ENCODE measurements at regions not wholly inside any gene's neighbourhood (a gene's known extent, or its start where the extent isn't known, plus 50 kb on each side); places are given as distances from the start of the nearest gene placed in this dataset.
"Not testable (repeated sequence)": the region's sequence is repeated elsewhere in the genome, so short reads cannot be mapped to it uniquely, and the experiment has no call there.

DNA sequence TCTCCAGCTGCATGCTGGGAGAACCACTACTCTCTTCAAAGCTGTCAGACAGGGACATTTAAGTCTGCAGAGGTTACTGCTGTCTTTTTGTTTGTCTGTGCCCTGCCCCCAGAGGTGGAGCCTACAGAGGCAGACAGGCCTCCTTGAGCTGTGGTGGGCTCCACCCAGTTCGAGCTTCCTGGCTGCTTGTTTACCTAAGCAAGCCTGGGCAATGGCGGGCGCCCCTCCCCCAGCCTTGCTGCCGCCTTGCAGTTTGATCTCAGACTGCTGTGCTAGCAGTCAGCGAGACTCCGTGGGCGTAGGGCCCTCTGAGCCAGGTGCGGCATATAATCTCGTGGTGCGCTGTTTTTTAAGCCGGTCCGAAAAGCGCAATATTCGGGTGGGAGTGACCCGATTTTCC lies 215.0 kb downstream of the STIM2 start:
- not testable (repeated sequence) for DNase-seq (ENCODE audit: low spot score)

DNA sequence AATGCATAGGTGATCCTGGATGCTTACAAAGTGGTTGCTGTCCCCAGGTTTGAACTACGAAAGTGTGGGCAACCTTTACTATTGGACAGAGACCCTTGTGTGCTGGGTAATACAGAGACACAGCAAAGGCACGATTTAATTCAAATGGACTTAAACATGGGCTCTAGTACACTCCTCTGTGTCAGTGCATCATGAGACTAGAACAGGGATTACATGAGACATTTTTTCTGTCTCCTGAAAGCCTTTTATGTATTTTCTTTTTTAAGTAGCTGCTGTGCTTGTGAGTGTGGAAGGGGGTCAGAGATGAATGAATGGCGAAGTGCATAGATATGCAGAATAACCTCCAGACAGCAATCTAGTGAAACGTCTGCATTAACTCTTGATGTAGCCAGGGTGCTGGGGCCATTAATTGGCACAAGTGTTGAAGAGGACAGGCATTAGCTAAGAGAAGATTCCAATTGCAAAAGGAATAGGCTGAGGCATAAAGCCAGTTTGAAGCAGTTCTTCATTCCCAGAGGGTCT lies 218.4 kb downstream of the STIM2 start:
- DNase-seq (ENCODE audit: low spot score) = no peak
- intact Hi-C loops (cut with DNase I) = no loop called here

More for the DNA sequence above, 215.0 kb downstream of the STIM2 start:
- intact Hi-C loops (cut with DNase I) = not testable (repeated sequence)

DNA sequence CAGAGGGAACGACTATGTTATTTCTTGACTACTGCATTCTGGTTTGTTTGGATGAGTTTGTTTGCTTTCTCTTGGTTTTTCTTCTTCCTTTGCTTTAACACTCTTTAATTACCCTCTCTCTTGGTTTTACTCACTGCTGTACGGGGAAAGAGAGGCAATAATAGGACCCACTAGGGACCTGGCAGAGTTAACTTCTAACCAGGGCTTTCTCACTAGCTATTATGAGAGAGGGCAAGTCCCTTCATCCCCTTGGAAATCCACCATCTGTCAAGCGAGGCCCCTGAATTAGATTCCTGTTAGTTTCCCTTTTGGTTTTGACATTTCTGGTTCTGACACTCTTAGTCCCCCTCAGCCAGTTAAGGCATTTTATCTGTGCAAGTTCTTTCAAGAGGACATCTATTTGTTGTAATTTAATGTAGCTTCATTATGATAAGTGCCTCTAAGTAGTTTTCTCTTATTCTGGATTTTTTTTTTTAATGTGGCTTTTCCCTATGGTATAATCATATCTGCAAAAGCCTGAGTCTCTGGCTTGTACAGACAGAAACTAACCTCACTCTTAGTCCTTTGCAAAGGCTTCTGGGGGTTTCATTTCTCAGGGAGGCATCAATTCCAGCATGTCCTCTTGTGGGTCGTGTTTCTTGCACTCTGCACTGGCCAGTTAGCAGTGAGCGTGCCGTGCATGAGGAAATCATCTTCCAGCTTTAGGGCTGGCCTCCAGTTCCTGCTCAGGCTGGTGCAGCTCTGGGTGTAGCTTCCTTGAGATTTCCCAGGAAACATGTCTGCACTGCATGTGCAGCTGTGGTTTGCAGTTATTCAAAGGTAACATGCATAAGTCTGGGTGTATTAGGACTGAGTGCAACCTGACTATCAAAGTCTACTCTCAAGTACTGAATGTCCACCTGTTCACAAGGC lies 221.3 kb downstream of the STIM2 start:
- DNase-seq (ENCODE audit: low spot score) = no peak
- intact Hi-C loops (cut with DNase I) = no loop called here

DNA sequence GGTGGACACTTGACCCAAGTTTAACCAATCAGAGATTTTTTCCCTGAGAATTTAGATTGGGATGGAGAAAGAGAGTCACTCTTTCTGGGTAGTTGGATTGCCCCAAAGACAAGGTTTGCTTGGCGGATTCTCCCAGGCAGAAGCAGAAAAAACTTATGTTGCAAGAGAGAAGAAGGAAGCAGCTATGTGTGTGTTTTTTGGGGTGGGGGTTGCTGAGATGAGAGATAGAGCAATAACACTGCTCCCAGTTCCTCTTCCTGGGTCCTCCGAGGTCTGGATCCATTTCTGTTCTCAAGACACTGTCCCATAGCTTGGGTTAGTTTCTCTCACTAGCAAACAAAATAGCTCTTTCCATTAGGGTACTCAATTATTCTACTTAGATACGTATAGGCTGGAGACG lies 222.1 kb downstream of the STIM2 start:
- intact Hi-C loops (cut with DNase I) = no loop called here
- no peak for DNase-seq (ENCODE audit: low spot score)

DNA sequence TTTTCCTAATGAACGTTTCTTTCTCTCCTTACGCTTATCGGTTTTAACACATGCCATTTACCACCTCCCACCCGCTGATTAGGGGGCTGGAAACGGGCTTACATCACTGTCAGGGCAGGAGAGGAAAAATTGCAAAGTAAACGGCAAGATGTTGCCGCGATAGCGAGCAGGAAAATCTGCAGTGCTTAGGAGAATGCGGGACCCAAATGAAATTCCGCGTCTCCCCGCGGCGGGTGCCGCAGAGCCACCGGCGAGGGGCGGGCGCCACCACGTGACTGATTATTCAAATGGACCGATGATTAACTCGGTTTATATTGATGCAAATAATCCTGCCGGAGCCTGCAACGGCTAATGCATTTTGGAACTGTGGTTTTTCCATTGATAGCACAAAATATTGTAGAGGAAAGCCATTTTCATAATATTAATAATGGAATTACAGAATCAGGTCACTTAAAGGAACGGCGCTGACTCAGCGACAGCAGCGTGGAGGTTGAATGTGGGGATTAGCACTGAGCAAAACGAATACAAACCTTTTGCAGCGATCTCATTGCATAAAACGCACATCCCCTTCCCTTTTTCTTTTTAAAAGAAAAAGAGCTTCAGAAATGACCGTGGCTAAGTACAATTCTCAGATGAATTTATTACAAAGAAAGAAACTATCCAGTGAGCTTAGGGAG lies 224.2 kb downstream of the STIM2 start:
- intact Hi-C loops (cut with DNase I) = no loop called here
- no peak for DNase-seq (ENCODE audit: low spot score)

DNA sequence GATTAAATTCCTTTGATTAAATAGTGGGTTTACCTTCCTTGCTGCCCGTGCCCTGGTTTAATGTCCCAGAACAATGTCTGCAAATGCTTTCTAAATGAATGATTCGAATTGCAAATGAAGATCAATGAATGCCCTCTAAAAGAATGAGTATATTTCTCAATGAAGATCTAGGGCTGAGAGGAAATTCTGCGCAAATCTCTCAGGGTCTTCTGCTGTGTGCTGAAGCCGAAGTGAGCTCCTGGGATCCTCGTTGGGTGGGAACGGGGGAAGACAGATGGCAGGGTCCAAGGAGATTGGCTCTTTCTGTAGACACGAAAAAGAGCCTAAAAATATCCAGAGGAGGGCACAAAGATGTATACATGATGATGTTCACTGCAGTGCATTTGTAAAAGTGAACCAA lies 224.8 kb downstream of the STIM2 start:
- no peak for DNase-seq (ENCODE audit: low spot score)
- intact Hi-C loops (cut with DNase I) = no loop called here

DNA sequence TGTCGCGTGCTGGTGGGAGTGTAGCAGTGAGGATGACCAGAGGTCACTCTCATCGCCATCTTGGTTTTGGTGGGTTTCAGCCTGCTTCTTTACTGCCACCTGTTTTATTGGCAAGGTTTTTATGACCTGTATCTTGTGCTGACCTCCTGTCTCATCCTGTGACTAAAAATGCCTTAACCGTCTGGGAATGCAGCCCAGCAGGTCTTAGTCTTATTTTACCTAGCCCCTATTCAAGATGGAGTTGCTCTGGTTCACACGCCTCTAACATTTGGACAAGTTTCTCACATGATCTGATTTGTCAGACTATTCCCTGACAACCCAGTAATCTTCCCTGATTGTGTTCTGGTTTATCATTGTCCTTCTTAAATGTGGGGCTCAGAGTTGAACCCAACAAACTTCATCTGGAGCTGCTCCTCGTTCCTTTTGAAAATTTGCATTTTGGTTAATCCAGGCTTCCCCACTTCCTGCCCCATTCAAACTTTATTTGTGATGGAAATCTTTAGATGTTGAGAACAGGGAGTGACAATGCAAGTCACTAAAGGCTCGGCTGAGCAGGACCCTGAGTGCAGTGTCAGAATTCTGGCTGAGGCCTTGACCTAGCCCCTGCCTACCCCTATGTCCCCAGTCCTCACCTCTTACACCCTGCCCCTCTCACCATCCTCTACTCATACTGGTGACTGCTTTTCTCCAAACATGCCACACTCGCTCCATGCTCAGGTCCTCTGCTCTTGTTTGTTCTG lies 226.8 kb downstream of the STIM2 start:
- DNase-seq (ENCODE audit: low spot score) = no peak
- intact Hi-C loops (cut with DNase I) = no loop called here

DNA sequence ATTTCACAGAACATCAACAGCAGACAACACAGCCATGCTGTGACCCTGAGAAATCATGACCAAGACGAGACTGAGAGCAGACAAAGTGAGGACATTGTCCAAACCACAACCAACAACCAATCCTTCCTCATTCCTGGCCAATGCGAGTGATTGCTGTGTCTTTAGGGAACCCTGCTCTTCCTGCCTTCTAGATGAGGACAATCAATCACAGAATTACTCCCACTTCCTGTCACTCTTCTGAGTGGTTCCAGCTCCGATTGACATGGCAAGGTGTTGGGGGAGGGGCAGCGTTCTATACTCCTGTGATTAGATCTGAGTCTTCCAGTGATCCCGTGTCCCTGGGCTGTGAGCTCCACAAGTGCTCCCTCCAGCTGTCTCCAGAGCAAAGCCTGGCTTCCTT lies 227.8 kb downstream of the STIM2 start:
- no peak for DNase-seq (ENCODE audit: low spot score)
- intact Hi-C loops (cut with DNase I) = no loop called here

DNA sequence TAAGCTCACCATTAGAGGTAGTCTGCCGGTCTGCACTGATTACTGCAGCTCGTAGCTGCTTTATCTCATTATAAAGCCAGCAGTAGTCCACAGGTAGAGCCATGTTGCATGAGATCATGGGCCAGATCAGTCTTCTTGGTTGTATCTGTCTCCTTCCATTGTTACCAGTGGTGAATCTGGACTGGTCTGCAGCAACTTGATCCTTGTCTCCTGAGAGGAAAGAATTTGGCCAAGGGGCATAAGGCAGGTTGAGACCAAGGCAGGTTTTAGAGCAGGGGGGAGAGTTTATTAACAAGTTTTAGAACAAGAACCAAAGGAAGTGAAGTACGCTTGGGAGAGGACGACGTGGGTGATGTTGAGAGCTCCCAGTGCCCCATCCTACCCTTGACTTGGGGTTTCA lies 228.5 kb downstream of the STIM2 start:
- intact Hi-C loops (cut with DNase I) = no loop called here

DNA sequence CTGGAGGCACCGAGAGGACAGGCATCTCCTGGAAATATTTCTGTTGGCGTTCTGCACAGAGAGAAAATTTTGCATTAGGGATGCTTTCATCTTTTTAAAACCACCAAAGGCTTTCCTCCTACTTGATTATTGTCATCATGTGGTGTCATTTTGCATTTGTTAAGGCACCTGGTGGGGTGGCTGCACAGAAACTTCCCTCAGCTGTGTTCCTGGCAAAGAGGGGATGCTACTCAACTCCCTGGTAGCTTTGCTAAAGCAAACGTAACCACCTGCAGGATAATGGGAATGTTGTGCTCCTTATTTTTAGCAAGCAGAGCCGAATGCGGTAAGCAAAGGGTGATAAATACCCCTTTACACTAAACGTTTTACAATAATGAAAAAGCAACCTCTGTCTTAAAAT lies 229.8 kb downstream of the STIM2 start:
- intact Hi-C loops (cut with DNase I) = no loop called here
- no peak for DNase-seq (ENCODE audit: low spot score)

More for the DNA sequence above, 228.5 kb downstream of the STIM2 start:
- DNase-seq (ENCODE audit: low spot score) = no peak

DNA sequence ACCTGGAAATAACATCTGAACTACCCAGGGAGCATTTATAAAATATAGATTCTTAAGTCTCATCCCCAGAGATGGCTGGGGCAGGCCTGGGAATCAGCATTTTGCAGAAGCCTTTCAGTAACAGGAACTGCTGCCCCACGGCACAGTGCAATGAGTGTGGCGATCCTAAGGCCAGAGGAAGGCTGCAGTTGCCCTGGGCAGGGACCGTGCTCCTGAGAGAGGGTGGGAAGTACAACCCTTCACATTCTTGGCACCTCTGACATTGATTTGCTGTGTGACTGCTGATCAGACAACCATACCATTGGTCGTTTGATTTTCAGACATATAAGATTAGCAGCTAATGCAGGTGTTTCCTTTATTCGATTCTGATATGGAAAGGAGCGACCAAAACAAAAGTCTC lies 233.6 kb downstream of the STIM2 start:
- intact Hi-C loops (cut with DNase I) = no loop called here

DNA sequence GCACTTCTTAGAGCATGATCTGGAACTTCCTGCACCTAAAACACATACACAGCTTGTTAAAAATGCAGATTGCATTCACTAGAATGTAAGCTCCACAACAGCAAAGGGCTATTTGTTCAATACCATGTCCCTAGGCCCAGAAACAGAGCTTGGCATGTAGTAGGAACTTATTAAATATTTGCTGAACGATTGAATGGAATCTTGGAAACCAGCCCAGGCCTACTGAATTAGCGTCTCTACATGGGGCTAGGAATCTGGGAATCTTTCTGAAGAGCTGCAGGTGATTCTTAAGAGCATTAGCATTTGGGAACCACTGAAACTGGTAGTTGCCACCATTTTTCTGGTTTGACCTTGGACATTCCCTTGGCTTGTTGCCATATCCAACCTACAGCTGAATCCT lies 234.1 kb downstream of the STIM2 start:
- no peak for DNase-seq (ENCODE audit: low spot score)
- intact Hi-C loops (cut with DNase I) = loop anchor here in 1 of 2 donors (5.0 kb wide), 1 partner anchor 218 kb away; no protein-coding TSS in a partner anchor

More for the DNA sequence above, 233.6 kb downstream of the STIM2 start:
- no peak for DNase-seq (ENCODE audit: low spot score)

DNA sequence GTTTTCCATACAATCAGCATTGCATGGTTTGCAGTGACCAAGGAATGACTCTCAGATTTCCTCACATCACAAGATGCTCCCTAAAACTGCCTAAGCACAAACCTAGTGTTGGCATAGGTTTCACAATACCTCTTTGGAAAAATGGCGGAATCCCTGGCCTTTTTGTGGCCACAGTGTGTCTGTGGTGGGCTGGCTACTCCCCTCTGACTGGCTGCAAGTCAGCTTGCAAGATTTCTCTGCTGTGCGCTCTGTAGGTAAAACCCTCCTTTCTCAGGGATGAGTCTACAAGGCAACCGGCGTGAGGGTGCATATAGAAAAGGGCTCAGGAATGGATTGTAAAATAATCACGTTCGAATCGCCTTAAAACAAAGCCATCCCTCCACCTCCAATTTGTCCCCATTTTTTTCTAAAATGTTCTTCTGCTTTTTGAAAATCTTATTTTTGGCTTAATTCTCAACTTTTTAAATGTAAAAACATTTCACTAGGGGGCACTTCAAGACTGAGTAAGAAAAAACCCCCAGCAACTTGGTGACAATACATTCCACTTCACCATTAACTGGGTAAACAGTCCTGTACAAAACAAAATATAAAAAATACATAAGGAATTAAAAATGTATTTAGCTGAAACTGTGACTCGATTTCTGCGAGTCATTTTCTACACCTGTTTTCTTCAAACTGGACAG lies 235.6 kb downstream of the STIM2 start:
- intact Hi-C loops (cut with DNase I) = loop anchor here in 1 of 2 donors (5.0 kb wide), 1 partner anchor 216 kb away; no protein-coding TSS in a partner anchor
- no peak for DNase-seq (ENCODE audit: low spot score)

DNA sequence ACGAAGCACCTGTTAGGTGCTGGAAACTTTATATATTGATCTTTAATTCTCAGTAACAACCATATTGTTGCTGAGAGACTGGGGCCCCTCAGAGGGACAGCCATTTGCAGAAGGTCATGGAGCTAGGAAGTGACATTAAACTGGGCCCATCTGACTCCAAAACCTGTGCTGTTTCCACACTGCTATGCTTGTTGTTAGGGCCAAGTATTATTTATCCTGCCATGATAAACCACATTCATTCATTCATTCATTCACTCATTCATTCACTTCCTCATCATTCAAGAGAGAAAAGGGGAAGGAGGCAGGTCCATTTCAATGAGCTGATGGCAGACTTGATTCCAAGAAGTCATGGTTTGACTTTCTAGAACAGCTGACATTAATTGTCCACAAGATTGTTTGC lies 237.4 kb downstream of the STIM2 start:
- no peak for DNase-seq (ENCODE audit: low spot score)
- intact Hi-C loops (cut with DNase I) = loop anchor here in 1 of 2 donors (5.0 kb wide), 1 partner anchor 214 kb away; no protein-coding TSS in a partner anchor

DNA sequence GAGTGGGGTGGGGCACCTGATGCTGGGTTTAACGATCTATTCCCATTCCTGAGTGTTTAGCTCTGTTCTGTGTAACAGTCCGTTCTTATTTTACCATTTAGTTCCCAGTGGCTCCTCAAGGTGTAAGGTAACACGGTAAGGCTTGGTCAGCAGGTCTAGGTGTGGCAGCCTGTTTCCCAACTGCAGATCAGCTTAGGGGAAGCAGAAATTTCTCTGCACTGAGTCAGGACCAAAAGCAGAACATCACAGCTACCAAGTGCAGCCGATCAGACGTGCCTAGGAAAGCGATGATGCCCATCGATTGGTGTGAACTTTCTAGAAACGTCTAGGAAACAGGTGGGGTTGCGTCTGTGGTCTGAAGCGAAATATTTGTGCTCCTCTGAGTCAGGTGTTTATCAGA lies 240.1 kb downstream of the STIM2 start:
- DNase-seq (ENCODE audit: low spot score) = no peak
- intact Hi-C loops (cut with DNase I) = loop anchor here in 1 of 2 donors (5.0 kb wide), 1 partner anchor 1647 kb away; no protein-coding TSS in a partner anchor

DNA sequence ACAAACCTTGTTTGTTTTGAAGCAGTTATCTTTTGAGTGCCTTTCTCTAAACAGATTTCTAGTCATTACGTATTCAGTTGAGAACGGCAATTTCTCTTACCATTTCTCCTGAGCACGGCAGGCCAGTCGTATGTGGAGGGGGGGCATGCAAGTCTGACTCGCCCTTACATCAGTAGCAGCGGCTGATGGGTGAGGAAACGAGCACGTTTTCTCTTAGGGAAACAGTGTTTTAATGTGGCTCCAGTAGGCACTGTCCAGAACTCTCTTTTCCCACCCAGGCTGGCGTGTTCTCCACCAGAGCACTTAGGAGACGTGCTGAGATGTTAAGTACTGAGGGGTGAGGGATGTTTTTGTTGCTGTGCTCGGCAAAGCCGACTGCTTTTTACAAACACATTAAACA lies 240.5 kb downstream of the STIM2 start:
- no peak for DNase-seq (ENCODE audit: low spot score)
- intact Hi-C loops (cut with DNase I) = loop anchor here in 1 of 2 donors (5.0 kb wide), 1 partner anchor 1646 kb away; no protein-coding TSS in a partner anchor

DNA sequence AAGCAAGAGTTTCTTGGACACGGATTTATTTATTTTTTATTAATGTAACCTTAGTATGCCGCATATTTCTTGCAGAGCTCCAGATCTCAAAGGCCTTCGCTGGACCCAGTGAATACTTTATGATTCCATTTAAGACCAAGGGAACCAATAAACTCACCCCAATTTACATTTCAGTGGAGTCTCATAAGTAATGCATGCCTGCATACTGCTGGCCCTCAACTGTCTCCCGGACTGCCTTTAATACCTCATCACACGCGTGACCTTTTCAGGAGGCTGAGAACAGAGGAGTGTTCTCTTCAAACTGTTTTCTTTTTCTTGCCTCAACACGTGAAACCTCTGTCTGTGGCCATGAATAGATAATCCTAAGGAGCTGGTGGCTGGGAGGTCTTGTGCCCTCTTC lies 240.9 kb downstream of the STIM2 start:
- intact Hi-C loops (cut with DNase I) = loop anchor here in 1 of 2 donors (5.0 kb wide), 1 partner anchor 1646 kb away; no protein-coding TSS in a partner anchor
- no peak for DNase-seq (ENCODE audit: low spot score)

DNA sequence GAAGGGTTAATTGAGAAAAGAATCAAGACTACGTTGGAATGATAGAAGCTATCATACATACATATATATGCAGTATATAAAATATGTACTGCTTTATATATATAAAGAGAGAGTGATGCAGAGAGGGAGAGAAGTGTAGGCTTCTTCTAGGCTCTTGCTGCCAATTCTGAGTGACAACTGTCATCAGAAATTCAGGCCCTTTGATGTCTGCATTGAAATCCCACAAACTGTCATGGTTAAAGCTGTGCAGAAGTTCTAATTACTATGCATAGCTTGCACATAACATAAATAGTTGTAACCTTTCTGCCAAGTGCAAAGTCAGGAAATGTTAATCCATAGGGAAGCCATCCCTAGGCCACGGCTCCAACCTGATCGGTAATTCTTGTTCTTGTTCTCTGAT lies 251.0 kb downstream of the STIM2 start:
- intact Hi-C loops (cut with DNase I) = no loop called here

DNA sequence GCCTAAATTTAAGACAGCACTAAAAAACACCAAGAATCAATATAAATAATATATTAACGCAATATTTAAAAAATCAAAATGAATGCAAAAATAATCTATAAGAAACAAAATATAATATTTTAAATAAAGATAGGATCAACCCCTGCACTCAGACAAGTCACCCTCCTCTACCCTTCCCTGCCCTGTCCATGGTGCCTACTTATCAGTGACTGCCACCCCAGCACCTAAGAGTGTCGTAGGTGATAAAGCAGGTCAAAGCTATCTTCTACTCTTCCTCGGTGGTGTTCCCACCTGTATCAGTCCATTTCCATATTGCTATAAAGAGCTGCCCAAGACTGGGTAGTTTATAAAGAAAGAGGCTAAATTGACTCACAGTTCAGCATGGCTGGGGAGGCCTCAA lies 251.9 kb downstream of the STIM2 start:
- intact Hi-C loops (cut with DNase I) = no loop called here
- no peak for DNase-seq (ENCODE audit: low spot score)

More for the DNA sequence above, 251.0 kb downstream of the STIM2 start:
- no peak for DNase-seq (ENCODE audit: low spot score)
